ENCODE measurements at regions not wholly inside any gene's neighbourhood (a gene's known extent, or its start where the extent isn't known, plus 50 kb on each side); places are given as distances from the start of the nearest gene placed in this dataset.

DNA sequence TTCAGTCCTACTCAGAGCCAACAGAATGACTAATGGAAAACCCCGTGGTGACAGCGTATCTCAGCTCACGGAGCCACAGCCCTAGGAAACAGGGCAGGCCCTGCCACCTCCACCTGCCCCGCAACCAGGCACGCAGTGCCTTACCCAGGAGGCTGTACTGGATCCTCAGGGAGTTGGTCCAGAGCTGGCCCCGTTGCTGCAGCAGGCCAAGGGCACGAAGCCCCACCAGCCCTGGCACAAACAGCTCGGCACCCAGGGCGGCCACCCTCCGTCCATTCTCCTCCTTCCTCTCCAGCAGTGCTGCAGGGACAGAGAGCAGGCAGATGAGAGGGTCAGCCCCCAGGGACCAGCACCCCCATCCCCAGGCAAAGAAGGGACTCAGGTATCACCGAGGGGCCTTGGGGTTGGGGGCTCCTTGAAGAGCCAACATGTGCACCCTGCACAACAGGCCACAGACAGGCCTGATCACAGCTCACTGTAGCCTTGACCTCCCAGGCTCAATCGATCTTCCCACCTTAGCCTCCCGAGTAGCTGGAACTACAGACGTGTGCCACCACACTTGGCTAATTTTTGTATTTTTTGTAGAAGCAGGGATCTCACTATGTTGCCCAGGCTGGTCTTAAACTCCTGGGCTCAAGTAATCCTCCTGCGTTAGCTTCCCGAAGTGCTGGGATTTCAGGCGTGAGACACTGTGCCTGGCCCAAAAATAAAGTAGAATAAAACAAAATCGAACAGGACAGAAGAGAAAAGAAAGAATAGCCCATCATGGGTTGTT lies 115.7 kb downstream of the RMI2 start:
- TF ChIP-seq, protein P1, sequence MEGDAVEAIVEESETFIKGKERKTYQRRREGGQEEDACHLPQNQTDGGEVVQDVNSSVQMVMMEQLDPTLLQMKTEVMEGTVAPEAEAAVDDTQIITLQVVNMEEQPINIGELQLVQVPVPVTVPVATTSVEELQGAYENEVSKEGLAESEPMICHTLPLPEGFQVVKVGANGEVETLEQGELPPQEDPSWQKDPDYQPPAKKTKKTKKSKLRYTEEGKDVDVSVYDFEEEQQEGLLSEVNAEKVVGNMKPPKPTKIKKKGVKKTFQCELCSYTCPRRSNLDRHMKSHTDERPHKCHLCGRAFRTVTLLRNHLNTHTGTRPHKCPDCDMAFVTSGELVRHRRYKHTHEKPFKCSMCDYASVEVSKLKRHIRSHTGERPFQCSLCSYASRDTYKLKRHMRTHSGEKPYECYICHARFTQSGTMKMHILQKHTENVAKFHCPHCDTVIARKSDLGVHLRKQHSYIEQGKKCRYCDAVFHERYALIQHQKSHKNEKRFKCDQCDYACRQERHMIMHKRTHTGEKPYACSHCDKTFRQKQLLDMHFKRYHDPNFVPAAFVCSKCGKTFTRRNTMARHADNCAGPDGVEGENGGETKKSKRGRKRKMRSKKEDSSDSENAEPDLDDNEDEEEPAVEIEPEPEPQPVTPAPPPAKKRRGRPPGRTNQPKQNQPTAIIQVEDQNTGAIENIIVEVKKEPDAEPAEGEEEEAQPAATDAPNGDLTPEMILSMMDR (IDR thresholded peaks at IDR 0.05; ENCODE audit: low read depth, low read length): no peak
- TF ChIP-seq EZH2phosphoT487 (IDR thresholded peaks at IDR 0.05; ENCODE audit: low read depth): no peak
